ENCODE measurements at regions not wholly inside any gene's neighbourhood (a gene's known extent, or its start where the extent isn't known, plus 50 kb on each side); places are given as distances from the start of the nearest gene placed in this dataset.

DNA sequence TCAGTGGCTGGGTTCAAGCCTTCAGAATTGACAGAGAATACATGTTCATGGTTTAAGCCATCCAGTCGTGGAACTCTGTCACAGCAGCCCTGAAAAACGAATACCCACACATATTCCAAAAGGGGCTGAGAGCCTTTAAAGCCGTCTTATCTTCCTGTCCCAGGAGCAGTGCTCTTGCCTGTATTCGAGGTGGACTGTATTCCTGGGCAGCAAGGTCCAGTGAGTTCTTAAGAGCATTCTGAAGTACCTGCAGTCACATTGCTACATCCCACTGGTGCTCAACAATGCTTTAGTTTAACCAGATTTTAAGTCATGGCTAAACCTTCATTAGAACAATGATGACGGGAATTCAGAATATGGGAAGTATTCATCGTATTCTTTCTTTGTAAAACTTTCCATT, 380.7 kb upstream of the KLF4 start (continued):
- TF ChIP-seq, protein P1, sequence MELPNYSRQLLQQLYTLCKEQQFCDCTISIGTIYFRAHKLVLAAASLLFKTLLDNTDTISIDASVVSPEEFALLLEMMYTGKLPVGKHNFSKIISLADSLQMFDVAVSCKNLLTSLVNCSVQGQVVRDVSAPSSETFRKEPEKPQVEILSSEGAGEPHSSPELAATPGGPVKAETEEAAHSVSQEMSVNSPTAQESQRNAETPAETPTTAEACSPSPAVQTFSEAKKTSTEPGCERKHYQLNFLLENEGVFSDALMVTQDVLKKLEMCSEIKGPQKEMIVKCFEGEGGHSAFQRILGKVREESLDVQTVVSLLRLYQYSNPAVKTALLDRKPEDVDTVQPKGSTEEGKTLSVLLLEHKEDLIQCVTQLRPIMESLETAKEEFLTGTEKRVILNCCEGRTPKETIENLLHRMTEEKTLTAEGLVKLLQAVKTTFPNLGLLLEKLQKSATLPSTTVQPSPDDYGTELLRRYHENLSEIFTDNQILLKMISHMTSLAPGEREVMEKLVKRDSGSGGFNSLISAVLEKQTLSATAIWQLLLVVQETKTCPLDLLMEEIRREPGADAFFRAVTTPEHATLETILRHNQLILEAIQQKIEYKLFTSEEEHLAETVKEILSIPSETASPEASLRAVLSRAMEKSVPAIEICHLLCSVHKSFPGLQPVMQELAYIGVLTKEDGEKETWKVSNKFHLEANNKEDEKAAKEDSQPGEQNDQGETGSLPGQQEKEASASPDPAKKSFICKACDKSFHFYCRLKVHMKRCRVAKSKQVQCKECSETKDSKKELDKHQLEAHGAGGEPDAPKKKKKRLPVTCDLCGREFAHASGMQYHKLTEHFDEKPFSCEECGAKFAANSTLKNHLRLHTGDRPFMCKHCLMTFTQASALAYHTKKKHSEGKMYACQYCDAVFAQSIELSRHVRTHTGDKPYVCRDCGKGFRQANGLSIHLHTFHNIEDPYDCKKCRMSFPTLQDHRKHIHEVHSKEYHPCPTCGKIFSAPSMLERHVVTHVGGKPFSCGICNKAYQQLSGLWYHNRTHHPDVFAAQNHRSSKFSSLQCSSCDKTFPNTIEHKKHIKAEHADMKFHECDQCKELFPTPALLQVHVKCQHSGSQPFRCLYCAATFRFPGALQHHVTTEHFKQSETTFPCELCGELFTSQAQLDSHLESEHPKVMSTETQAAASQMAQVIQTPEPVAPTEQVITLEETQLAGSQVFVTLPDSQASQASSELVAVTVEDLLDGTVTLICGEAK (IDR thresholded peaks at IDR 0.05) = no peak
- TF ChIP-seq, protein P1 (CRISPR knock-in tag; IDR thresholded peaks at IDR 0.05) = no peak

DNA sequence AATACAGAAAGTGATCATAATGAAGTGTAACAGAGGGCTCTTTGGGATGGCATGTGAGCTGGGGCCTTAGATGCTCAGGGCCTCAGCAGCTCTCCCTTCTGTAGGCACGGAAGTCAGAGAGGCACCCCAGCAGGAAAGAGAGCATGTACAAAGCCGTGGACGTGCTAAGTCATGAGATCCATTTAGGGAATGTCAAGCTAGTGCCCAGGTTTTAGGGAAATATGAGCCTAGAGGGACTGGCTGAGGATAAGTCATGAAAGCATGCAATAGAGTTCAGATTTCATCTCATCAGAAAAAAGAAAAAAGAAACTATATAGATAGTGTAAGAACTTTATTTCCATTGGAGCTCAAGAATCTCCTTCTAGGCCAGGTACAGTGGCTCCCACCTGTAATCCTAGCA, 379.5 kb upstream of the KLF4 start:
- FAIRE-seq = no peak
- Histone ChIP-seq H3K4me2 (ENCODE audit: low read depth, low read length) (no peak overlapping the region), H3K79me2 (ENCODE audit: insufficient read depth, low read length) (no peaks in the 10 kb centered on the region), H3K27ac (ENCODE audit: extremely low read length, insufficient read depth, low read length) (no peak overlapping the region), H2AFZ (ENCODE audit: low read length) (no peak overlapping the region), H3K4me3 (replicated peaks in 1 of 3; ENCODE audit: insufficient read depth in 1 of 3, low read depth in 2 of 3, low read length in 3 of 3) (no peak overlapping the region), H3K36me3 (replicated peaks in 1 of 2; ENCODE audit: control insufficient read depth in 1 of 2, insufficient read depth in 2 of 2, low read length in 2 of 2) (no peaks in the 10 kb centered on the region), H3K4me1 (ENCODE audit: insufficient read depth, low read length) (no peaks in the 10 kb centered on the region), H3K9me3 (ENCODE audit: low read length) (no peaks in the 10 kb centered on the region), H4K20me1 (ENCODE audit: insufficient read depth, low read length) (no peaks in the 10 kb centered on the region), H3K9ac (ENCODE audit: insufficient read depth, low read depth, low read length) (no peak overlapping the region), H3K27me3 (ENCODE audit: control insufficient read depth in 1 of 2, insufficient read depth in 2 of 2, low read length in 2 of 2) (no peaks in the 10 kb centered on the region)
- DNase-seq (ENCODE audit: low spot score) = no peak
- ATAC-seq = no peak
- CTCF ChIA-PET (ENCODE audit: low intra/inter-chr PET ratio, low total read pairs) = no interaction called here
- POLR2A ChIA-PET = no interaction called here
- intact Hi-C loops (cut with micrococcal nuclease; ENCODE audit: unreplicated experiment) (no loop called here), in situ Hi-C loops (cut with HindIII; ENCODE audit: extremely low pct_ligation_motif_present, low pct_unique_long_range_greater_than_20kb) (no loop called here)
- no TSS peak for BruUV-seq (replicated peaks)
- WGBS (ENCODE audit: low lambda C conversion rate) = 2% methylated on average over 3 of the region's 3 CpGs
- TF ChIP-seq RBM22 (optimal IDR thresholded peaks at IDR 0.05; ENCODE audit: low read length) (no peak), SCMH1 (CRISPR knock-in tag; IDR thresholded peaks at IDR 0.05; ENCODE audit: borderline replicate concordance) (no peak)
- TF ChIP-seq, protein P2, sequence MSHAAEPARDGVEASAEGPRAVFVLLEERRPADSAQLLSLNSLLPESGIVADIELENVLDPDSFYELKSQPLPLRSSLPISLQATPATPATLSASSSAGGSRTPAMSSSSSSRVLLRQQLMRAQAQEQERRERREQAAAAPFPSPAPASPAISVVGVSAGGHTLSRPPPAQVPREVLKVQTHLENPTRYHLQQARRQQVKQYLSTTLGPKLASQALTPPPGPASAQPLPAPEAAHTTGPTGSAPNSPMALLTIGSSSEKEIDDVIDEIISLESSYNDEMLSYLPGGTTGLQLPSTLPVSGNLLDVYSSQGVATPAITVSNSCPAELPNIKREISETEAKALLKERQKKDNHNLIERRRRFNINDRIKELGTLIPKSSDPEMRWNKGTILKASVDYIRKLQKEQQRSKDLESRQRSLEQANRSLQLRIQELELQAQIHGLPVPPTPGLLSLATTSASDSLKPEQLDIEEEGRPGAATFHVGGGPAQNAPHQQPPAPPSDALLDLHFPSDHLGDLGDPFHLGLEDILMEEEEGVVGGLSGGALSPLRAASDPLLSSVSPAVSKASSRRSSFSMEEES (CRISPR knock-in tag; IDR thresholded peaks at IDR 0.05) = no peak
- TF ChIP-seq, protein P3, sequence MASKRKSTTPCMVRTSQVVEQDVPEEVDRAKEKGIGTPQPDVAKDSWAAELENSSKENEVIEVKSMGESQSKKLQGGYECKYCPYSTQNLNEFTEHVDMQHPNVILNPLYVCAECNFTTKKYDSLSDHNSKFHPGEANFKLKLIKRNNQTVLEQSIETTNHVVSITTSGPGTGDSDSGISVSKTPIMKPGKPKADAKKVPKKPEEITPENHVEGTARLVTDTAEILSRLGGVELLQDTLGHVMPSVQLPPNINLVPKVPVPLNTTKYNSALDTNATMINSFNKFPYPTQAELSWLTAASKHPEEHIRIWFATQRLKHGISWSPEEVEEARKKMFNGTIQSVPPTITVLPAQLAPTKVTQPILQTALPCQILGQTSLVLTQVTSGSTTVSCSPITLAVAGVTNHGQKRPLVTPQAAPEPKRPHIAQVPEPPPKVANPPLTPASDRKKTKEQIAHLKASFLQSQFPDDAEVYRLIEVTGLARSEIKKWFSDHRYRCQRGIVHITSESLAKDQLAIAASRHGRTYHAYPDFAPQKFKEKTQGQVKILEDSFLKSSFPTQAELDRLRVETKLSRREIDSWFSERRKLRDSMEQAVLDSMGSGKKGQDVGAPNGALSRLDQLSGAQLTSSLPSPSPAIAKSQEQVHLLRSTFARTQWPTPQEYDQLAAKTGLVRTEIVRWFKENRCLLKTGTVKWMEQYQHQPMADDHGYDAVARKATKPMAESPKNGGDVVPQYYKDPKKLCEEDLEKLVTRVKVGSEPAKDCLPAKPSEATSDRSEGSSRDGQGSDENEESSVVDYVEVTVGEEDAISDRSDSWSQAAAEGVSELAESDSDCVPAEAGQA (IDR thresholded peaks at IDR 0.05; ENCODE audit: low read depth) = no peak
- TF ChIP-seq, protein P3 (CRISPR knock-in tag; IDR thresholded peaks at IDR 0.05; ENCODE audit: borderline replicate concordance) = no peak

All from HepG2 (cell line).